Endothelial cell of umbilical vein (primary cell): ENCODE measurements at regions not wholly inside any gene's neighbourhood (a gene's known extent, or its start where the extent isn't known, plus 50 kb on each side); places are given as distances from the start of the nearest gene placed in this dataset.

Source experiments
- BruUV-seq: library from RNA; stranded (reverse); fragments of 400-500 nt; replicated peaks from 2 replicates; lab custom pipeline; 2021; lab: Mats Ljungman, UMichigan
- CTCF ChIA-PET: fragments of 300-600, 350-600 bp; sonication (Branson Sonifier 250); formaldehyde crosslinking; loops from one replicate; lab custom pipeline; 2021; ENCODE audit warnings: antibody characterized with exemption, inconsistent platforms; lab: Charles Lee
- POLR2A ChIA-PET: fragments of 300-600, 350-600 bp; sonication (Branson Sonifier 250); formaldehyde crosslinking; loops from one replicate; lab custom pipeline; 2021; ENCODE audit warnings: antibody characterized with exemption, inconsistent platforms; lab: Charles Lee
- DNase-seq: peaks from one replicate; pipeline ENCODE4 v3.0.0-alpha.2; 2011; ENCODE audit warnings: low read depth, low spot score
- FAIRE-seq: peaks from 2 replicates; lab custom pipeline; 2011; peaks lifted over from hg19 to GRCh38; lab: Jason Lieb, UNC
- H2AFZ ChIP-seq: 2 replicates; pipeline ENCODE4 v1.6.0; 2012; ENCODE audit warnings: low read depth, low read length, control low read depth, inconsistent platforms
- H3K27ac ChIP-seq: 2 replicates; pipeline ENCODE4 v1.5.1; 2011; ENCODE audit warnings: low read depth, mild to moderate bottlenecking, control low read depth, low read length, moderate library complexity; ENCODE audit not compliant: insufficient read depth
- H3K27me3 ChIP-seq, 2 experiments: 2 replicates each; pipeline versions ENCODE4 v1.6.0 to v1.6.1; 2011; ENCODE audit warnings: low read length in 2 of 2, mixed read lengths in 1 of 2; ENCODE audit not compliant: control insufficient read depth in 2 of 2, insufficient read depth in 2 of 2
- H3K36me3 ChIP-seq, 2 experiments: 2 replicates in 1 of 2; 3 replicates in 1 of 2; pipeline ENCODE4 v1.5.1; 2011; ENCODE audit warnings: low read length in 2 of 2, mild to moderate bottlenecking in 1 of 2, moderate library complexity in 1 of 2; ENCODE audit not compliant: control insufficient read depth in 2 of 2, insufficient read depth in 2 of 2; ENCODE audit errors: extremely low read depth in 1 of 2
- H3K4me1 ChIP-seq: 3 replicates; pipeline ENCODE4 v1.5.1; 2011; ENCODE audit warnings: mild to moderate bottlenecking, low read length; ENCODE audit not compliant: control insufficient read depth, insufficient read depth; ENCODE audit errors: extremely low read depth
- H3K4me2 ChIP-seq: 2 replicates; pipeline ENCODE4 v1.6.1; 2011; ENCODE audit warnings: low read length, control low read depth, mixed read lengths; ENCODE audit not compliant: insufficient read depth
- H3K4me3 ChIP-seq, 3 experiments: fragments of 200-600 bp in 1 of 3; sonication (generic), shearing (Covaris generic) in 1 of 3; replicated peaks in 1 of 3; 2 replicates each; pipeline ENCODE4 v1.5.1; 2011 to 2016; ENCODE audit warnings: control low read depth in 3 of 3, low read length in 3 of 3, mild to moderate bottlenecking in 2 of 3, inconsistent platforms in 1 of 3, low read depth in 1 of 3, moderate library complexity in 1 of 3; ENCODE audit not compliant: insufficient read depth in 1 of 3
- H3K79me2 ChIP-seq: 2 replicates; pipeline ENCODE4 v1.6.0; 2012; ENCODE audit warnings: low read length, inconsistent platforms; ENCODE audit not compliant: control insufficient read depth, insufficient read depth
- H3K9ac ChIP-seq: replicated peaks from 2 replicates; pipeline ENCODE3; 2011; ENCODE audit warnings: low read length, control low read depth; ENCODE audit not compliant: insufficient read depth; ENCODE audit errors: extremely low read depth
- H3K9me1 ChIP-seq: replicated peaks from 3 replicates; pipeline ENCODE4 v1.6.0; 2011; ENCODE audit warnings: mild to moderate bottlenecking, low read length; ENCODE audit not compliant: control insufficient read depth, insufficient read depth; ENCODE audit errors: extremely low read depth
- H3K9me3 ChIP-seq: replicated peaks from 2 replicates; pipeline ENCODE4 v1.5.1; 2012; ENCODE audit warnings: low read length, inconsistent platforms; ENCODE audit not compliant: control insufficient read depth, insufficient read depth
- H4K20me1 ChIP-seq: replicated peaks from 2 replicates; pipeline ENCODE3; 2011; ENCODE audit warnings: mild to moderate bottlenecking, low read length; ENCODE audit not compliant: control insufficient read depth, insufficient read depth; ENCODE audit errors: extremely low read depth
- EZH2 ChIP-seq: IDR thresholded peaks from 2 replicates; pipeline ENCODE4 v1.6.1; 2012; ENCODE audit warnings: borderline replicate concordance, low read depth, mild to moderate bottlenecking, moderate library complexity, low read length, inconsistent platforms; ENCODE audit not compliant: severe bottlenecking
- FOS ChIP-seq: IDR thresholded peaks from 2 replicates; pipeline ENCODE4 v1.6.1; 2011; ENCODE audit warnings: mild to moderate bottlenecking, low read length, moderate library complexity, borderline replicate concordance; ENCODE audit not compliant: insufficient read depth
- GATA2 ChIP-seq: IDR thresholded peaks from 2 replicates; pipeline ENCODE4 v1.7.0; 2011; ENCODE audit warnings: low read depth, mild to moderate bottlenecking, moderate library complexity, mixed read lengths, low read length; ENCODE audit not compliant: insufficient read length, insufficient read depth
- JUN ChIP-seq: IDR thresholded peaks from 2 replicates; pipeline ENCODE4 v1.6.1; 2011; ENCODE audit warnings: borderline replicate concordance, low read depth; ENCODE audit not compliant: insufficient read length, insufficient read depth
- MYC ChIP-seq: IDR thresholded peaks from one replicate; pipeline ENCODE4 v1.6.1; 2011; ENCODE audit warnings: mild to moderate bottlenecking, low read depth, low read length
- POLR2A ChIP-seq: IDR thresholded peaks from 2 replicates; pipeline ENCODE4 v1.6.1; 2012; ENCODE audit warnings: low read depth, mild to moderate bottlenecking, control low read depth, low read length
- POLR2AphosphoS5 ChIP-seq: IDR thresholded peaks from 2 replicates; pipeline ENCODE4 v1.6.1; 2012; ENCODE audit warnings: low read depth, mild to moderate bottlenecking, control low read depth, low read length, moderate library complexity; ENCODE audit not compliant: insufficient read depth
- dilution Hi-C: fragments of 300-500 bp; cut with MboI; formaldehyde crosslinking; loops from one replicate; pipeline ENCODE4 v1.15.0; 2019; ENCODE audit warnings: low sequenced_read_pairs; ENCODE audit not compliant: extremely low pct_ligation_motif_present
- intact Hi-C: fragments of 100-400 bp; cut with micrococcal nuclease; formaldehyde crosslinking; loops from one replicate; pipeline ENCODE4 v1.10.0; 2022
- TF ChIP-seq, protein P1 (sequence below): IDR thresholded peaks from 2 replicates; pipeline ENCODE4 v1.6.1; 2011; ENCODE audit not compliant: insufficient read depth, insufficient read length
- TF ChIP-seq, protein P2 (sequence below), 2 donors: IDR thresholded peaks; 1 replicate in 1 of 2; 2 replicates in 1 of 2; pipeline ENCODE4 v1.5.1; 2011; ENCODE audit warnings: low read length in 2 of 2, mild to moderate bottlenecking in 2 of 2, moderate library complexity in 2 of 2, control low read depth in 1 of 2, inconsistent platforms in 1 of 2, low read depth in 1 of 2; ENCODE audit not compliant: insufficient read depth in 1 of 2; ENCODE audit errors: extremely low read depth in 1 of 2

DNA sequence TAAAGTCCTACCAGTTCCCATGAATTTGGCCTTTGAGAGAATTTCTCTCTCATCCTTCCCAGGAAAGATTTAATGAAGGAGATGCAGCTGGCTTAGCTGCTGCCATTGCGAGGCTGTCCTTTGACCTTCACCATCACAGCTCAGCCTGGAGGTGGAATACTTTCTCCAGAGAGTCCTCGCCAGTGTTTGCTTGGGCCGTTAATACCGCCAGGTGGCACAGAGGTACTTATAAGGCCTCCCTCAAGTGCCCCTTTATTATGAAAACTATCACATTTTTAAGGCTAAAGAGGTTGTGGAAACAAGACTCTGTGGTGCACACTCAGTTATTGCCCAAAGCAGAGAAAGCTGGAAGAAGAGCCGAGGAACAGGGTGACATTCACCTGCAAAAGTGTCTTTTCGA lies 330.6 kb downstream of the CCSER2 start:
- Histone ChIP-seq H3K4me2 (no peak overlapping the region), H3K4me1 (no peaks in the 10 kb centered on the region), H3K9me1 (no peaks in the 10 kb centered on the region), H3K9ac (no peak overlapping the region), H3K36me3 (no peaks in the 10 kb centered on the region), H3K9me3 (no peaks in the 10 kb centered on the region), H2AFZ (no peak overlapping the region), H3K27me3 (no peaks in the 10 kb centered on the region), H3K4me3 (no peak overlapping the region), H4K20me1 (no peaks in the 10 kb centered on the region), H3K27ac (no peak overlapping the region), H3K79me2 (no peaks in the 10 kb centered on the region)
- intact Hi-C loops (no loop called here), dilution Hi-C loops (no loop called here)
- BruUV-seq, result no TSS peak
- no peak for TF ChIP-seq MYC
- TF ChIP-seq EZH2, result no peak
- no peak for TF ChIP-seq POLR2A
- TF ChIP-seq FOS, result no peak
- TF ChIP-seq POLR2AphosphoS5, result no peak
- TF ChIP-seq GATA2, result no peak
- TF ChIP-seq, protein P1, sequence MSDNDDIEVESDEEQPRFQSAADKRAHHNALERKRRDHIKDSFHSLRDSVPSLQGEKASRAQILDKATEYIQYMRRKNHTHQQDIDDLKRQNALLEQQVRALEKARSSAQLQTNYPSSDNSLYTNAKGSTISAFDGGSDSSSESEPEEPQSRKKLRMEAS, result no peak
- no peak for TF ChIP-seq JUN
- TF ChIP-seq, protein P2, sequence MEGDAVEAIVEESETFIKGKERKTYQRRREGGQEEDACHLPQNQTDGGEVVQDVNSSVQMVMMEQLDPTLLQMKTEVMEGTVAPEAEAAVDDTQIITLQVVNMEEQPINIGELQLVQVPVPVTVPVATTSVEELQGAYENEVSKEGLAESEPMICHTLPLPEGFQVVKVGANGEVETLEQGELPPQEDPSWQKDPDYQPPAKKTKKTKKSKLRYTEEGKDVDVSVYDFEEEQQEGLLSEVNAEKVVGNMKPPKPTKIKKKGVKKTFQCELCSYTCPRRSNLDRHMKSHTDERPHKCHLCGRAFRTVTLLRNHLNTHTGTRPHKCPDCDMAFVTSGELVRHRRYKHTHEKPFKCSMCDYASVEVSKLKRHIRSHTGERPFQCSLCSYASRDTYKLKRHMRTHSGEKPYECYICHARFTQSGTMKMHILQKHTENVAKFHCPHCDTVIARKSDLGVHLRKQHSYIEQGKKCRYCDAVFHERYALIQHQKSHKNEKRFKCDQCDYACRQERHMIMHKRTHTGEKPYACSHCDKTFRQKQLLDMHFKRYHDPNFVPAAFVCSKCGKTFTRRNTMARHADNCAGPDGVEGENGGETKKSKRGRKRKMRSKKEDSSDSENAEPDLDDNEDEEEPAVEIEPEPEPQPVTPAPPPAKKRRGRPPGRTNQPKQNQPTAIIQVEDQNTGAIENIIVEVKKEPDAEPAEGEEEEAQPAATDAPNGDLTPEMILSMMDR (IDR thresholded peaks at IDR 0.05; ENCODE audit: extremely low read depth in 1 of 2, insufficient read depth in 1 of 2, low read depth in 1 of 2, low read length in 2 of 2), result no peak
- FAIRE-seq (no peak), DNase-seq (no peak)
- ChIA-PET CTCF (interaction anchor here (0.6 kb wide), 1 partner anchor 1235 kb away, joined by 3 read pairs; no protein-coding TSS in a partner anchor), POLR2A (no interaction called here)
